NCI-H187 (cell line): ENCODE measurements at regions not wholly inside any gene's neighbourhood (a gene's known extent, or its start where the extent isn't known, plus 50 kb on each side); places are given as distances from the start of the nearest gene placed in this dataset.
"Not testable (repeated sequence)": the region's sequence is repeated elsewhere in the genome, so short reads cannot be mapped to it uniquely, and the experiment has no call there.

Experiments
- DNase-seq, 2 experiments: peaks; one replicate each; lab custom pipeline; 2025; lab: John Stamatoyannopoulos, UW

DNA sequence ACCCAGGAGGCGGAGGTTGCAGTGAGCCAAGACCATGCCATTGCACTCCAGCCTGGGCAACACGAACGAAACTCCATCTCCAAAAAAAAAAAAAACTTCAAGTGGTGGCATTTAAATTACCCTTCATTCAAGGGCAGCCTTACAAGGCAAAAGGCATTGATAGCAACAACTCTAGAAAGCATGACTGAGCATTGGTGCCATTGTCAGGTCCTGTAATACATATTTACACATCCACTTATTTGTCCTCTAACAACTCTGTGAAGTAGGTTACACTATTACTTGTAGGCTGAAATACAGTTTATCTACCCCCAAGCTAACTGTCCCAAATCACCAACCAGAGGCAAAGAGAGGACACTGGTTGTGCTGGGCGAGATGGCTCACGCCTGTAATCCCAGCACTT is 52.7 kb upstream of the LARP1 start:
- DNase-seq, result no peak

DNA sequence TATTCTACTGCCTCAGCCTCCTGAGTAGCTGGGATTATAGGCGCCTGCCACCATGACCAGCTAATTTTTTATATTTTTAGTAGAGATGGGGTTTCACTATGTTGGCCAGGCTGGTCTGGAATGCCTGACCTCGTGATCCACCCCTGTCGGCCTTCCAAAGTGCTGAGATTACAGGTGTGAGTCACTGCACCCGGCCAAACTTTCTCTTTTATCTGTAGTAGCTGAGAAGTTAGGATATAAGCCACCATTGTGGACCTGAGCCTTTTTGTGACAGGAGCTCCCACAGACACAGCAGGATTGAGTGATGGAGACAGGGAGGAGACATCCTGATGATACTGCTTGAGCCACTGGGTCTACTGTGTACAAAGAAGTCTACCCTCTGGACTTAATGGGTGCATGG is 53.5 kb upstream of the LARP1 start:
- DNase-seq, result not testable (repeated sequence)

DNA sequence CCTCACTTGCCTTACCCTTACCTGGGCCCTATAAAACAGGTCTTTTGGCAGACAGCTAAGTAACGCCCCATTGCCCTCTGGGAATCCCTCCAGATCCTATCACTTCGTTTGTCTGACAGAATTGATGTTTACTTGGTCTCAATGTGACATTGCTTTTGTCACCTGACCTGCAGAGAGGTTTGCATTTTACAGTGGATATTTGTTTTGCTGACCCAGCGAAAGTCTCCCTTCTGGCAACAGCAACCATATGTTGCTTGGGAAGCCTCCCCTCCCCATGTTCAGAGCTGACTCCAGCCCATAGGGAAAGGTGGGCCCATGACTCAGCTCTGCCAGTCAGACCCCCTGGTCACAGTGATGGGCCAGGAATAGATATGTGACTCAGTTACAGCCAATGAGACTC is 54.0 kb upstream of the LARP1 start:
- no peak for DNase-seq

DNA sequence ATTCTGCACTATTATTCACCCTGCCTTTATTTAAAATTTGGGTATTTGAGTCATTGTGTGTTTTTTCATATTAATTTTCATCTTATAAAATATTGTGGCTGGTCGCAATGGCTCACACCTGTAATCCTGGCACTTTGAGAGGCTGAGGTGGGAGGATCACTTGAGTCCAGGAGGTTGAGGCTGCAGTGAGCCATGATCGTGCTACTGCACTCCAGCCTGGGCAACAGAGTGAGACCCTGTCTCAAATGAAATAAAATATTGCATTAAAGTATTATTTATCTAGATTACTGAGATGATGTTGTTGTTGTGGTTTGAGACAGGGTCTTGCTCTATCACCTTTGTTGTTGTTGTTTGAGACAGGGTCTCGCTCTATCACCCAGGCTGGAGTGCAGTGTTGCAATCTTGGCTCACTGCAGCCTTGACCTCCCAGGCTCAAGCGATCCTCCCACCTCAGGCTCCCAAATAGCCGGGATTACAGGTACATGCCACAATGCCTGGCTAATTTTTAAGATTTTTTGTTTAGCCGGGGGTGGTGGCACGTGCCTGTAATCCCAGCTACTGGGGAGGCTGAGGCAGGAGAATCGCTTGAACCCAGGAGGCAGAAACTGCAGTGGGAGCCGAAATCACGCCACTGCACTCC is 54.8 kb upstream of the LARP1 start:
- not testable (repeated sequence) for DNase-seq

DNA sequence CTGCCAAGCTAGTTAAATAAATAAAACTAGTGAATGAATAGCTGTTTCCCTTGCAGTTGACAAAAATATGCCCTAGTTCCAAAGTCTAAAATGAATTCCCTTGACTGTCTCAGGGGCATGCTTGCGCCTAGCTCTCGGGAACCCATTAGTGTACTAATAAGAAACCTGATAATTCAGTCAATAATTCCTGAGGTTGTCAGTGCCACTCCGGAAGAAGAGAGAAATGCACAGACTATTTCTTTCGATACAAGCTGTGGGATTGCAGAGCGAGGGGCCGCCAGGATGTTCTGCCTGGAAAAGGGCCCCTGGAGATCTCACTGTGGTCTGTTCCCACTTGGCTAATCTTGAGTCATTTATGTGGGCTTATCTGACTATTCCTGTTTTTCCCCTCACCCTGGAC is 56.4 kb upstream of the LARP1 start:
- no peak for DNase-seq

DNA sequence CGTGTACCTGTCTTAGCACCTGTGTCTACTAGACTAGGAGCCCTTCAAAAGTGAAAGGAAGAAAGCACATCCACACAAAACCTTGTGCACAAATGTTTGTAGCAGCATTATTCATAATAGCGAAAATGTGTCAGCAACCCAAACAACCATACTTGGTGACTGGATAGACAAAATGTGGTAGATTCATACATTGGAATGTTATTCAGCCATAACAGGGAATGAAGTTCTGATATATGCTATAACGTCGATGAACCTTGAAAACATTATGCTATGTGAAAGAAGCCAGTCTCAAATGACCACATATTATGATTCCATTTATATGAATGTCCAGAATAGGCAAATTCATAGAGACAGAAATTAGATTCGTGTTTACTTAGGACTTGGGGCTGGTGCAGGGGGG is 57.8 kb upstream of the LARP1 start:
- DNase-seq, result no peak

DNA sequence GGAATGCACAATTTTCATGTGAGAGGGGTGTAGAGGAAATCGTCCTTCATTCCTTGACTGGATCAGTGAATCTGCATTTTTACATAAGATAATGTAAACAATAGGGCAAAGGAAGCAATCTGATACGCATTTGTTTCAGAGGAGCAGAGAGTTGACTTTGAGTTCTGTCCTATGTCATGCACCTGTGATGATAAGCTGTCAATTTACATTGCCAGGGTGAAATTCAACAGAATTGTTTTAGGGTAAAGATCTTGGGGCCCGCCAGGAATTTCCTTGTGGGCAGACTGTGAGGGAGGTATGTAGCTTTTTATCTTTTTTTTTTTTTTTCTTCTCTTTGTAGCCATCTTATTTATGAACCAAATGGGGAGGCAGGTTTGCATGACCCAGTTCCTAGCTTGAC is 58.3 kb upstream of the LARP1 start:
- DNase-seq, result no peak

DNA sequence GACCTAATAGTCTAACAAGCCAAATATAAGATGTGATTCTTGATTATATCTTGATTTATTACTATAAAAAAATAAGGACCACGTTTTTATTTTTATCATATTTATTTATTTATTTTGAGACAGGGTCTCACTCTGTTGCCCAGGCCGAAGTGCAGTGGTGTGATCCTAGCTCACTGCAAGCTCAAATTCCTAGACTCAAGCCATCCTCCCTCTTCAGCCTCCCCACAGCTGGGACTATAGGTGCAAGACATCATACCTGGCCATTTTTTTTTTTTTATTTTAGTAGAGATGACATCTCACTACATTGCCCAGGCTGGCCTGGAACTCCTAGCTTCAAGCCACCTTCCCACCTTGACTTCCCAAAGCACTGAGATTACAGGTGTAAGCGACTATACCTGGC is 61.0 kb upstream of the LARP1 start:
- no peak for DNase-seq

DNA sequence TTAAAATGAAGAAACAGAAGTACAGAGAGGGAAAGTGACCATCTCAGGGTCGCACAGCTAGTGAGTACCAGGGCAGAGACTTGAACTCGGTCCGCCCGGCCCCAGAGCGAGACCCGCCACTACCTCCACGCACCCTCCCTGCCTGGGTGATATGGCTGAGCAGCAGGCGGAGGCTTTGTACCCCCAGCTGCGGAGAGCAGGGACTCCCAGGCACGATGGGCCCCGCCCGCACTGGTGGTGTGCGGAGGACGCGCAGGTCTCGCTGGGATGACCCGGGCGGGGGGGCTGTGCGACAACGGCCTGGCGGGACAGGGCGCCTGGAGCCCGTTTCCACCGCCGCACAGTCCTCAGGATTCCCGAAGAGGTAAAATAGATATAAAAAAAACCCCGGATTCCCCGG is 64.7 kb upstream of the LARP1 start:
- DNase-seq, result no peak

DNA sequence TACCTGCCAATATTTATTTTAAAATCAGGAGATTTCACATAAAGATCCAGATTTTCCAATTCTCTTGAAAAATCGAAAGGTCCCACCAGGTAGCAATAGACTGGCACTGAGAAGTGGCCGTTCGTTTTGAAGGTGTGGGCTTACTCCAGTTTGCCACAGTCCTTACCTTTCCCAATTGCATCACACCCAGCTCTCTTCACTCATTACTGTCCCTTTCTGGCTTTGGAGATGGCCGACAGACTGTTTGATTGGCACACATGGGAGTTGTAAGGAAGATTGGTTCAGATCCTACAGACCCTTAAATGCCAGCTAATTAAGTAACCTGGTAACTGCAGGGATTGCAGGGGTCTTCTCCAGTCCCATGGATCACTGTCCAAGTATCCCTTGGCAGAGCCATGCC is 68.7 kb upstream of the LARP1 start:
- no peak for DNase-seq

DNA sequence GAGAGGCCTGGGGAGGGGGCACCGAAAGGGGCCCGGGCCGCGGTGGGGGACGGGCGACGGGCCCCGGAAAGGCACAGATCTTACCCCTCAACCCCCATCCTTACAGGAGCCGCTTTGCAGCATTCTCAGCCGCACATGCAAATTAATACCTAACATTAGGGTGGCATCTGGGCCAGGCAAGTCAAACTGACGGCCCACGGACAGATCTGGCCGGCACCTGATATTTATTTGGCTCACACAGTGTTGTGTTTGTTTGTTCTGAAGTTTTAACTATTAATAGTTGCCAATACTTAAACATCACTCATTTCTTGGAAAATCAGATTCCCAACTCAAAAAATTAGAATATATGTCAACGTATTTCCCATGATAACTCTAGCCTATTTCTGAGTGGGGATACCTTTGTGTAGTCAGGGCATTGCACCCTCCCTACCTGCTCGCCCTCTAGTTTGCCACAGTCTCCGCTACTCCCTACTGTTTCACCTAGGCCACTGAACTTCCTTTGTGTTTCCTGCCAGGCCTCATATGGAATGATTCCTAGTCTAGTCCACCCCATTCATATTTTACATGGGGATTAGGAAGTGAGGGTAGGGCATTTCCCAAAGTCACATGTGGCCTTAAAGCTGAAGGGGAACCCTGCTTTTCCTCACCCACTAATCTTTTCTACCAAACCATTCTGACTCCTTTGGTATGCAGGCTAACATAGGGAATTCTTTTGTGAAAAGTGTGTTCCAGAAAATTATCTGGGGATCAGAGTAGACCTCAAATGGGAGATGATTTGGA is 71.9 kb upstream of the LARP1 start:
- no peak for DNase-seq

DNA sequence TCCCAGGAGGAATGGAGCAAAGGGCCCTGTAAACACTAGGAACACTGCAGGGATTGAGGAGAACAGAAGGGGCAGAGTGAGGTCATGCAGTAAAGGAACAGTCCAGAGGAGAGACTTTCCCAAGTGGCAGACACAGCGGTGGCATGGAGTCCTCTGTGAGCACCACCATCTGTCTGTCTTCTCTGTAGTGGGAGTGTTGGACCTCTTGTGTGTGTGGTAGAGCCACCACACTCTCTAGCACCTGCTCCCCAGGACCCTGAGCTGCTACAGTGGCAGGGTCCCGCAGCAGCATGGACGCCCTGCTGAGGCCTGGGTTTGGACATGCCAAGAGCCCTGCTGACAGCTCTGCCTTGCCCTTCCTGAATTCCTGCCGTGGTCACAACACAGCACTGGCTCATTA is 75.7 kb upstream of the LARP1 start:
- no peak for DNase-seq

DNA sequence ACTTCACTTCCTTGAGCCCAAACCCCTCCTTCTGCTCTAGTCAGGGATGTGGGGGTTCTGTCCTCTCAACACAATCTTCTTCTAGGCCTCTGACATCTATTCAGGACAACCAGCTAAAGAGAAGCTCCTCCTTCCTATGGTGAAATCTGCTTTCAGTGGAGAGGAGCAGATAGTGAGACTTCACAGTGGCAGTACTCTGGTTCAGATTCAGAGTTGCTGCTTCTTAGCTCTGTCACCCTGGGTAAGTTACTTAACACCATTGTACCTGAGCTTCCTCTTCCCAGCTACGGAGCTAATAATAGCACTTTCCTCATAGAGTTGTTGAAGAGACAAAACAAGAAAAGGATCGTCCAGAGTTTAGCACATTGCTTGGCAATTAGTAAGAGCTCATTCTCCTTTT is 77.3 kb upstream of the LARP1 start:
- no peak for DNase-seq

DNA sequence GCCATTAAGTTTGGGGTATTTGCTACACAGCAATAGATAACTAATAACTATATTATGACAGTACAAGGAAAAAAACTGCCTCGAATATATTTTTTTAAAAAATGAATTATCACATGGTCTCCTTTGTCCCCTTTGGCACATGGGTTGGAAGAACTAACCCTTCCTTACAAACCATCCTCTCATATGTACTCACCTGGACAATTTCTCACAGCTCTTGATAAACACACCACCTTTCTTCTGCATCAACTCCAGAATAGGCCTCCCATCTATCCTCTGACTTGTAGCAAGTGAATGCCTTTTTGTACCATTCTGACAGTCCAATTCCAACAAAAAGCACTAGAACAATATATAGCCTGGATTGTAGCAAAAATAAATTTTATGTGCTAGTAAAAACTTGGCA is 78.7 kb upstream of the LARP1 start:
- no peak for DNase-seq

DNA sequence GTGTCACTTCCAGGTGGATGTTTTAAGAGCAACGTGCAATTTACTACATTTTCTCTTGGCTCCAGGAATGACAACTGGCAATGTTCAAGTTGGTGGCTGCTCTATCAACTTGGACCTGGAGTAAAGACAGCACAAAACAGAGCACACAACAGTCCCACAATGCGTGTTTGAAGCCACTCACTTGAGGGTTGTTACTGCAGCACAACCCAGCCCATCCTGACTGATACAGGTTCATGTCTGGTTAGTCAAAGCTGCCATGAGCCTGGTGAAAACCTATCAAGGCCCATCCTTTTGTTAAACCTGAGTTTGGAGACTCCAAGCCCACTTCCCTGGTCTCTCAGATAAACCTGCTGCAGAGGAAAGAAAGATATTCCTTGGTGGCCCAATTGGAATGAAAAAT is 81.1 kb upstream of the LARP1 start:
- no peak for DNase-seq

DNA sequence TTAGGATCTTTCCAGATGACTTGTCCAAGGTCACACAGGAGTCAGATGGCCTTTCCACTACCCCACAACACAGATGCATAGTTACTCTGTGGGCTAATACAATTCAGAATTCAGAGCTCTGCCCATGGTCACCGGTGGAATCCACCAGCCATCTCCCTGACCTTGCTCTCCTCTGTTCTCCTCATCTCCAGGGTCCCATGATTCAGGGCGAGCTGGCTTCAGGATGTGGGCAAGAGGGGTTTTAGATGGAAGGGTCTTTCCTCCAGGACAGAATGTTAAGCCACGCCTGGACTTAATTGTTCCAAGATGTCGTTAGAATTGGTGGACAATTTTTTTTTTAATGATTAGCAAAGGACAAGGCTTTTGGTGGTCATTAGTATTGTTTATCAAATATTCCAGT is 81.7 kb upstream of the LARP1 start:
- no peak for DNase-seq

DNA sequence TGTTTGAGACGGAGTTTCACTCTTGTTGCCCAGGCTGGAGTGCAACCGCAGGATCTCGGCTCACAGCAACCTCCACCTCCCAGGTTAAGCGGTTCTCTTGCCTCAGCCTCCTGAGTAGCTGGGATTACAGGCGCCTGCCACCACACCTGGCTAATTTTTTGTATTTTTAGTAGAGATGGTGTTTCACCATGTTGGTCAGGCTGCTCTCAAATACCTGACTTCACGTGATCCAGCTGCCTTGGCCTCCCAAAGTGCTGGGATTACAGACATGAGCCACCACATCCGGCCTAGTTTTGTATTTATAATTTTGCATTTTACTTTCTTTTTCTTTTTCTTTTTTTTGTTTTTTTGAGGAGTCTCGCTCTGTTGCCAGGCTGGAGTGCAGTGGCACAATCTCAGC is 85.3 kb upstream of the LARP1 start:
- DNase-seq, result not testable (repeated sequence)

DNA sequence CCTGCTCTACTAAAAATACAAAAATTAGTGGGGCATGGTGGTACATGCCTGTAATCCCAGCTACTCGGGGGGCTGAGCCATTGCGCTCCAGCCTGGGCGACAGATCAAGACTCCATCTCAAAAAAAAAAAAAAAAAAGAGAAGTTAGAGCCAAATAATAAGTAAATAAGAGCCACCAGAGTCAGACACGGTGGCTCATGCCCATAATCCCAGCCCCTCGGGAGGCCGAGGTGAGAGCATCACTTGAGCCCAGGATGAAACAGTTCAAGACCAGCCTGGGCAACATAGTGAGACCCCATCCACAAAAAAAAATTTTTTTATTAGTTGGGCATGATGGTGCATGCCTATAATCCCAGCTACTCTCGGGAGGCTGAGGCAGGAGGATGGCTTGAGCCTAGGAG is 85.8 kb upstream of the LARP1 start:
- no peak for DNase-seq

DNA sequence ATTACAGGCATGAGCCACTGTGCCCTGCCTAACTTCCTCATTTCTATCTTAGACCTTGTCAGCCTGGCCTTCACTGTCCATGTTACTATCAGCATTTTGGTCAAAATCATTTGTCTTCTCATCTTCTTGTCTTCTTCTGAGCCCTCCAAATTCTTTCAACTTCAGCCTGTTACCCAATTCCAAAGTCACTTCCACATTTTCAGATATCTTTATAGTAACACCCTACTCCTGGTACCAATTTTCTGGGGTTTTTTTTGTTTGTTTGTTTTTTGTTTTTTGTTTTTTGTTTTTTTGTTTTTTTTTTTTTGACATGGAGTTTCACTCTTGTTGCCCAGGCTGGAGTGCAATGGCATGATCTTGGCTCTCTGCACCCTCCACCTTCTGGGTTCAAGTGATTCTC is 90.3 kb upstream of the LARP1 start:
- DNase-seq, result no peak

DNA sequence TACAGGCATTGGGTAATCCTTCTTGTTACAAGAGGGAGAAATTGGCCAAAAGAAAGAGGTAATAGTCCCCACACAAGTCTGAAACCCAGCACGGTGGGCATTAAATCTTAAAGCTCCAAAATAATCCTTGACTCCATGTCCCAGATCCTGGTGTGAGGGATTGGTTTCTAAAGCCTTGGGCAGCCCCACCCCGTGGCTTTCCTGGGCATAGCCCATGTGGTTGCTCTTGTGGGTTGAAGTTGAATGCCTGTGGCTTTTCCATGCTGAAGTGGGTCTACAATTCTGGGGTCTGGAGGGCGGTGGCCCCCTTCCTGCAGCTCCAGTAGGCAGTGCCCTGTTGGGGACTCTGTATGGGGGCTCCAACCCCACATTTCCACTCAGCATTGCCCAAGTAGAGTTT is 91.8 kb upstream of the LARP1 start:
- no peak for DNase-seq

DNA sequence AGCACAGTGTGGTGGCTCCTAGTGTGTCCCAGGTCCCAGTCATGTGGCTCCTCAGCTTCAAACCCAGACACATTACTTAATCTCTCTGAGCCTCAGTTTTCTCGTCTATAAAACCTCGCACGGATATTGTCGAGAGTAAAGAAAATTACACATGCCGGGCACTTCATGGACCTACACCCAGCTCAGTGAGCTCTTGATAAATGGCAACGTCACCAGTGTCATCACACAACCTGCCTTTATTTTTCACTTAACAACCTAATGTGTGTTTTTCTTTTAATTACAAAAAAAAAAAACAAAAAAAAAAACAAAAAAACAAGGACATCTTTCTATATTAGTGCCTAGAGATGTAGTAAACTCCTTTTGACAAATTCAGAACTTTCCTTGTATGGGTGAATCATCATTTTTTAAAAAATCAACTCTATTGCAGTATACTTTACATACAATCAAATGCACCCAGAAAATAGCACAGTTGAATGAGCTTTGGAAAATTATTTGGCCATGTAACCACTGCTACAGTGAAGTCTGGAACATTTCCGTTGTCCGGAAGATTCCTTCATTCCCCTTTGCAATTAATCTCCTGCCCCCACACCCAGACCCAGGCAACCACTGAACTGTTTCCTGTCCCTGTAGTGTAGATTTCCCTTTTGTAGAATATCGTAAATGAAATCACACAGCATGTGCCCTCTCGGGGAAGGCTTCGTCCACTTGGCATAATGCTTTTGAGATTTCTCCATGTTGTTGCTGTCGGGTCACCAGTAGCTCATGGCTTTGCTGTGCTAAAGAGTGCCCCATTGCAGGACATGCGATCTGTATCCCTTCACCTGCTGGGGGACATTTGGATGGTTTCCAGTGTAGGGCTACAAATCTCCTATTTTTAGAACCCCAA is 100.4 kb upstream of the LARP1 start:
- DNase-seq, result no peak

DNA sequence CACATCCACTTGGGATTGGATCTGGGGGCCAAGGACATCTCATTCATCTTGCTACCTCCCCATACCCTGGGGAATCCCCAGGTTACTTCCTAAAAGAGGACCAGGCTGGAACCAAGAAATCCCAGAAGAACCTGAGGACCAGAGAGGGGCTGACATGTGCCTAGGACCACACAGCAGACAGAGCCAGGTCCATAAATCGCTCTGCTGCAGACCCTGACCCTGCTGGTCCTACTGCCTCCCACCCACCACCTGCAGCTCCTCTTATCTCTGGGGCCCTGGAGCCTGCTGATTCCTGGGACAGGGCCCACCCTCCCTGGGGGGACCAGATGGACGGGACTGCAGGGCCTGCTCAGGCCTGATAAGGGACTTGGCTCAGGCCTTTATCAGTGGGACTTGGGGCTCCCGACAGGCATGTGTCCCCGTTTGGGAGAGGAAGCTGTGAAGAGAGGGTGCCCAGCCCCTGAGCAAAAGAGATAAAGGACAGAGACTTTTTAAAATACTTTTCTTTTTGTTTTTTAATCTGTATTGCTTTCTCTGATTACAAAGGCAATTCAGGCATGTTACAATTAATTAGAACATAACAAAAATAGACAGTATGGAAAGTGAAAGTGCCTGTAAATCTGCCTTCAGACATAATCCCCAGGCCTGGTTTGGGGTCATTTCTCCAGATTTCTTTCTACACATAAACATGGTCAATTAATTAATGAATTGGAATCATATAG is 101.3 kb upstream of the LARP1 start:
- no peak for DNase-seq

DNA sequence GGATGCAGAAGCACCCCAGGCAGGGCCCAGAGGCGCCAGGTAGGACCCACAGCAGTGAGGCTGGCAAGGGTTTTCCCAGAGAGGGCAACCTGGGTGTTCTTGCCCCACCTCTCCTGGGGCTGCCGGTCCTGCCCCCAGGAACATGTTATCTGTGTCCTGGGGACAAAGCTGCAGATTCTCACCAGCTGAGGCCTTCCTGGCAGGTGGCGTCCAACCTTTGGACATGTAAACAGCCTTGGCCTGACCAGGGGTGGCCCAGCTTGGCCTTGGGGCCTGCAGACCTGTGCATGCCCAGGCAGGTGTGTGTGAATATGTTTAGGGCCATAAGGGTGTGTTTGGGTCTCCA is 101.8 kb upstream of the LARP1 start:
- DNase-seq, result no peak
